NOMO-1 treated with dmso at 0.1 percent for 144 hours (cell line): ENCODE measurements at regions not wholly inside any gene's neighbourhood (a gene's known extent, or its start where the extent isn't known, plus 50 kb on each side); places are given as distances from the start of the nearest gene placed in this dataset.

Source experiments
- DNase-seq: peaks from one replicate; lab custom pipeline; 2025; ENCODE audit not compliant: unreplicated experiment; lab: John Stamatoyannopoulos, UW

DNA sequence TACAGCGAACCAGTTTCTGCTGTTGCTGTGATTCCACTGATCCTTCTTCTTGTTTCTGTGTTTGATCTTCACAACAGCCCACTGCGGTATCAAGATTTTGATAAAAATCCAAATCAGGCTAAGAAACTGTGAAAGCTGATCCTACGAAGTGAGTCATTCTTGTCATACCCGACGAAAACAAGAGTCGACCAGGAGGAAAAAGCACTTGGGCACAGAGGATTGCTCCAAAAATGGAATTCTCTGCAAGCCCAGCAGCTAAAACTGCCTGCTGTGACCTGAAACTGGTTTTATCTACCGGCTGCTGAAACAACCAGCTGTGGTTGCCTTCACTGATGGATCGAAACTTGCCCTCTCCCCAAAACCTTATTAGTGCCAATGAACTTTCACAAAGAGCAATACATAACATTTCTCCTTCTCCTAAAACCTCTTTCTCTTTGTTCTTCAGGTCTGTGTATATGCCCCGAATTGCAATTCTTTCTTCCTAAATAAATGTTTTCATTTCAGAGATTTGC is 607.0 kb upstream of the PRKX start:
- no peak for DNase-seq

DNA sequence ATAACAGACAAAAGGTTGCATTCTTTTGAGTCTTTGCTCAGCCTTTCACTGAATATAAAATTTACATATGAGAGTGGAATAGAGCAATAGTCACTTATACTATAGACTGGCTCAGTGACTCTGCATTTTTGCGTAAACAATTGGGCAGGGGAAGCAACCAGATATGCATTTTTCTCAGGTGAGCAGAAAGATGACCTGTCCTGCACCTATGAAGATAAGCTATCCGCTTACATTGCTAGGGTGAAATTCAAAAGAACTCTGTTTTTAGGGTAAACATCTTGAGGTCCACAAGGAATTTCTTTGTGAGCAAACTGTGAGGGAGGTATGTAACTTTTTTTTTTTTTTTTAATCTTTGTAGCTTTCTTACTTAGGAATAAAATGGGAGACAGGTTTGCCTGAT is 602.4 kb upstream of the PRKX start:
- no peak for DNase-seq

DNA sequence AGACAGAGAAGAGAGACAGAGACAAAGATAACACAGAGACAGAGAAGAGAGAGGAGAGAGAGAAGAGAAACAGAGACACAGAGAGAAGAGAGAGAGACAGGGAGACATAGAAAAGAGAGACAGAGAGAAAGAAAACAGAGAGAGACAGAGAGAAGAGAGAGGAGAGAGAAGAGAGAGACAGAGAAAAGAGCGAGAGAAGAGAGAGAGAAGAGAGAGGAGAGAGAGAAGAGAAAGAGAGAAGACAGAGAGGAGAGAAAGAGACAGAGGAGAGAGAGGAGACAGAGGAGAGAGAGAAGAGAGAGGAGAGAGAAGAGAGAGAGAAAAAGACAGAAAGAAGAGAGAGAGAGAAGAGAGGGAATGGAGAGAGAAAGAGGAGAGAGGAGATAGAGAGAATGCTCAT is 601.1 kb upstream of the PRKX start:
- no peak for DNase-seq

DNA sequence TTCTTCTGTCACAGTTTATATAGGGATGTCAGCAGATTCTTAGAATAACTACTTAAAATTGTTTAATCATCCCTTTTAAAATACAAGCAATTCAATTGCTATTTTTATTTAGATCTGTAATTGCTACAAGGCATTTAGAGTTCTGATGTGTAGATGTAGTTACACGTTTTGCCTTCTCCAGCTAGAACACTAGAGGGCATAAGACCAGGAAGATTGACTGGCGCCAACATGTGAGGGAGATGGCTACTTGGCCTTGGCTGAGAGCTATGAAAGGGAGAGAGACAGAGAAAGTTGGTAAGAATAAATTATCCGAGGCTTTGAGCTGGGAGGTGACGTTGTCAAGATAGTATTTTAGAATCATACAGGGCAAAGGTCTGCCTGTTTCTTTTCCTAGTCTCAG is 563.7 kb upstream of the PRKX start:
- no peak for DNase-seq

DNA sequence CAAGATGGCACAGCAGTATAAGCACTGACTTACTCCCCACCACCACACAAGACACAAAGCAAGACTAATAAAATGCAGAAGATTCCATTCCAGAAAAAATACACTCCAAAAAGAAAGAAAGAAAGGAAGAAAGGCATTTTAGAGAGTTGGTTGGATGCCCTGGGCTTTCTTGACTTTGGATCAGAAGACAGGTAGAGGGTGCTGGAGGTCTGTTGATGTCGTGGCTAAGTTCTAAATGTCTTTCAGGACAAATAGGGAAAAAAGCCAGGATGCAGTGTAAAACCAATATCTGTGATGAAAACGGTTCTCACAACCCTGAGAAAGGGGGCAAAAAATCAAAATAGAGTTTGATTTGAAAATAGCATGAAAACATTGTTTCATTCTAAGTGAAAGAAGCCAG is 555.2 kb upstream of the PRKX start:
- DNase-seq: no peak

DNA sequence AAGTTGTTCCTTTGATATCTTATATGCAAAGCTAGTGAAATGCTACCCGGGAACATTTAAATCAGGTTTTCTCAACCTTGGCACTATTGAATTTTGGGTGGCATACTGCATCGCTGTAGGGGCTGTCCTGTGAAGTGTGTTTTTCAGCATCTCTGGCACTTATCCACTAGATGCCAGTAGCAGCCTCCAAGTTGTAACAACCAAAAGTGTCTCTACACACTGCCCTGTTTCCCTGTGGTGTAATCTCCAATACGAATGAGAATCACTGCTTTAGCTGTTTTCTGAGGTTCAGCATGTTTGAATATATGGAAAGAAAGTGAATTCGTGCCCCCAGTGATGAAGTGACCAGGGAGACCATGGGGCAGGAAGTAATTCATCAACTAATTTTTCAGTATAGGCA is 551.6 kb upstream of the PRKX start:
- DNase-seq: no peak

DNA sequence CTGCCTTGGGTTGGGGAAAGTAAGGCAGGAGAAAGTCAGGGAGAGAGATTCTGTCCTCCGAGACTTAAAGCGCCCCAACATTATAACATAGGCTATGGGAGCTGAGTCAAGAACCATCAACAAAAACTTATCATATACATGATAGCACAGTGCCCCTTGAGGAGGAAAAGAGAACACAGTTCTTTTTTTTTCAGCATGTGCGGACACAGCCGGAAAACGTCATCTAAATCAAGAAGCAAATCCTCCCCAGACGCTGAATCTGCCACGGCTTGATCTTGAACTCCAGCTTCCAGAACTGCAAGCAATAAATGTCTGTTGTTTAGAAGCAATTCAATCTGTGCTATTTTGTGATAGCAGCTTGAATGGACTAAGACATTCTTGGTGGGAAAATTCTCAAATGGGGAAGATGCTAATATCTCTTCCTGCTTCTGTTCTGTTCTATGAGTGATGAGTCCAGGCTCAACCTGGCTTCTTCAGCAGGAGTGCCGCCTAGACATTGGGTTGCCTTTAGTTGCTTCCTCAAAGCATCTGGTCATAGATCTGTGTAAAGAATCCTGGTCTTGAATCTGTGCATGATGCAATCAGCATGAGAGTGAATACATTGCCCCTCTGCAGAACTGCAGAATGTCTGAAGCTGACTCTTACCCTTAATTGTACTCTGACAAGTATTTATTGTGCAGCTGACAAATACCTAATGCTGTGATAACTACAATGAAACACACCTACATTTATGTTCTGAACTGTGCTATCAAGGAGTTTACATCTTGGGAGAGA is 549.8 kb upstream of the PRKX start:
- no peak for DNase-seq

DNA sequence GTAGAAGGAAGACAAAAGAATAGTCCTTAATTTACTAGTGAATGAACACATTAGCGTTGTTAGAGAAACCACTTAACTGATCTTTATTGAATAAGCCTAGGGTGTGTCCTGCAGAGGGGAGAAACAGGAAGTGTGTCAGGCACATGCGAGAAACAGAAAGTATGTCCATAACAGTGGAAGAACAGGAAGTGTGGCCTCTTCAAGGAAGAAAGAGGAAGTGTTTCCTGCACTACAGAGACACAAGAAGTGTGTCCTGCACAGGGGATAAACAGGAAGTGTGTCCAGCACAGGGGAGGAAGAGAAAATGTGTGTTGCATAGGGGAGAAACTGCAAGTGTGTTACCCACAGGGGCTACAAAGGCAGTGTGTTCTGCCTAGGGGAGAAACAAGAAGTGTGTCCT is 539.6 kb upstream of the PRKX start:
- DNase-seq: peak; percentile 18

DNA sequence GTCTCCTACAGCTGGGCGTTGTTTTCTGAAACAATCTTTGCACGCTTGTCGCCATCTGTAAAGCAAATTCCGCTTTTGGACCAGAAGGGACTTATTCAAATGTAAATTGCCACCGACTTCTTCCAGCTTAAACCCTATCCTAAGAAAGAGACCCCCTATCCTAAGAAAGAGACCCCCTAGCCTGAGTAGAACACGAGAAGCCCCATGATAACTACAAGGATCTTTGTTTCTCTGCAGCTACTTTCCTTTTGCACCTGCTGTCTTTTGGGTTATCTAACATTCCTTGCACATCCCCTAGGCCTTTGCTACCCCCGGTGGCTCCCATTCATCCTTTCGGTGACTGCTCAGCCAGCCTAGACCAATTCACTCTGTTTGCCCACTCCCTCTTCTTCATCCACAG is 536.0 kb upstream of the PRKX start:
- DNase-seq: no peak

DNA sequence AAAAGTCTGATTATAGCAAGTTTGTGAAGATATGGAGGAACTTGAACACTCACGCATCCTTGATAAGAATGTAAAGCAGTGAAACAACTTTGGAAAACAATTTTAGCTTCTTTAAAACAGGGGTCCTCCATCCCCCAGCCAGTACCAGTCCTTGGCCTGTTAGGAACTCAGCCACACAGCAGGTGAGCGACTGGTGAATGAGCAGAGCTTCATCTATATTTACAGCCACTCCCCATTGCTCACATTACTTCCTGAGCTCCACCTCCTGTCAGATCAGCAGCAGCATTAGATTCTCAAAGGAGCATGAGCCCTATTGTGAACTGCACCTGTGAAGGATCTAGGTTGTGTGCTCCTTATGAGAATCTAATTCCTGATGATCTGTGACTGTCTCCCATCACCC is 530.3 kb upstream of the PRKX start:
- DNase-seq: no peak

DNA sequence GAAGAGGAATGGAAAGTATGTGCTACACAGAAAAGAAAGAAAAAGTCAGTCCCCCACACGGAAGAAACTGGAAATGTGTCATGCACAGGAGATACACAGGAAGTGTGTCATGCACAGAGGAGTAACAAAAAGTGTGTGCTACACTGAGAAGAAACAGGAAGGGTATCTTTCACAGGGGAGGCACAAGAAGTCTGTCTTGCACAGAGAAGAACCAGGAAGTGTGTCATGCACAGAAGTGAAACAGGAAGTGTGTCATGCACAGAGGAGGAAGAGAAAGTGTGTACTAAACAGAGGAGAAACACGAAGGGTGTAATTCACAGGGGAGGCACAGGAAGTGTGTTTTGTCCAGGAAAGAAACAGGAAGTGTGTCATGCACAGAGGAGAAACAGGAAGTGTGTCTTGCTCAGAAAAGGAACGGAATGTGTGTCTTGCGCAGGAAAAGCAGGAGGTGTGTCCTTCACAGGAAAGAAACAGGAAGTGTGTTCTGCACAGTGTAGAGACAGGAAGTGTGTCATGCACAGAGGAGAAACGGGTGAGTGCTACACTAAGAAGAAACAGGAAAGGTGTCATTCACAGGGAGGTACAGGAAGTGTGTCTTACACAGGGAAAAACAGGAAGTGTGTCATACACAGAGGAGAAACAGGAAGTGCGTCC is 527.2 kb upstream of the PRKX start:
- peak; percentile 32 for DNase-seq

DNA sequence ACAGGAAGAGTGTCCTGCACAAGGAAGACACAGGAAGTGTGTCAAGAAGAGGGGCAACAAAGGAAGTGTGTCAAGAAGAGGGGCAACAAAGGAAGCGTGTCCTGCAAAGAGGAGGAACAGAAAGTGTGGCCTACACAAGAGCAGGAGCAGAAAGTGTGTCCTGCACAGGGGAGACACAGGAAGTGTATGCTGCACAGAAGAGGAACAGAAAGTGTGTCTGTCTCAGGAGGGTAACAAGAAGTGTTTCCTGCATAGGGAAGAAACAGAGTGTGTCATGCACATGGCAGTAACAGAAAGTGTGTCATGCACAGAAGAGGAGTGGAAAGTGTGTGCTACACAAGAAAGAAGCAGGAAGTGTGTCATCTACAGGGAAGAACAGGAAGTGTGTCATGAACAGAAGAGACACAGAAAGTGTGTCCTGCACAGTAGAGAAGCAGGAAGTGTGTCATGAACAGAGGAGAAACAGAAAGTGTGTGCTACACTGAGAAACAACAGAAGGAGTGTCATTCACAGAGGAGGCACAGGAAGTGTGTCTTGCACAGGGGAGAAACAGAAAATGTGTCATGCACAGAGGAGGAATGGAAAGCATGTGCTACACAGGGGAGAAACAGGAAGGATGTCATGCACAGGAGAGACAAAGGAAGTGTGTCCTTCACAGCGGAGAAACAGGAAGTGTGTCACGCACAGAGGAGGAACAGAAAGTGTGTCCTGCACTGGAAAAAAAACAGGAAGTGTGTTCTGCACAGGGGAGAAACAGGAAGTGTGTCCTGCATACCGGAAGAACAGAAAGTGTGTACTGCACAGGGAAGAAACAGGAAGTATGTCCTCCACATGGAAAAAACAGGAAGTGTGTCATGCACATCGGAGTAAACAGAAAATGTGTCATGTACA is 526.4 kb upstream of the PRKX start:
- peak; percentile 14 for DNase-seq

DNA sequence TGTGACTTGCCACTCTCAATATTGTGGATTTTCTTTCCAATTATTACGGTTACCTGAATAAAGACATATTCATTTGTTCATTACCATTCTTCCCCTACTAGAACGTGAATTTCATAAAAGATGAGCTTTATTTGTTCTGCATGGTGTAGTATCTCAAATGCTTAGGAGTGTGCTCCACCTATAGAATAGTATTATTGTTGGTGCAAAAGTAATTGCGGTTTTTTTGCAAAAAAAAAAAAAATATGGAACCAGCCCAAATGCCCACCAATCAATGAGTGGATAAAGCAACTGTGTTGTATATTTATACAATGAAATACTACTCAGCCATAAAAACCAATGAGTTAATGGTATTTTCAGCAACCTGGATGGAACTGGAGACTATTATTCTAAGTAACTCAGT is 525.5 kb upstream of the PRKX start:
- DNase-seq: no peak

DNA sequence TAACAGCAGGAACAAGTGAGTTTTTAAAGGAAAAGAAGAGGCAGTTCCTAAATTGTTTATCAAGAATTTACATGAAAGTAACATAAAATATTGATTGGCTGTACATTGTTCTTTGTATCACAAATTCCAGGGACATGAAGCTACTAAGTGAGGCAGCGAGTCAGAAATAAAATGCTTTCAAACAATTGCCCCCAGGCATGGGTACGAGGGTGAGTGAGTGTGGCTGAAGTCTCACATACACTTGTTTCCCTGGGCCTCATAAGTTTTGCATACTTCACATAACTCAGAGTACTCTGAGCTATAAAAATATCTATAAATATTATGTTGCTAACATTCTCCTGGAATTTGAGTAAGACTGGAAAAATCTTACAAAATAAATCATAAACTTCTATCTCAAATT is 511.6 kb upstream of the PRKX start:
- DNase-seq: no peak

DNA sequence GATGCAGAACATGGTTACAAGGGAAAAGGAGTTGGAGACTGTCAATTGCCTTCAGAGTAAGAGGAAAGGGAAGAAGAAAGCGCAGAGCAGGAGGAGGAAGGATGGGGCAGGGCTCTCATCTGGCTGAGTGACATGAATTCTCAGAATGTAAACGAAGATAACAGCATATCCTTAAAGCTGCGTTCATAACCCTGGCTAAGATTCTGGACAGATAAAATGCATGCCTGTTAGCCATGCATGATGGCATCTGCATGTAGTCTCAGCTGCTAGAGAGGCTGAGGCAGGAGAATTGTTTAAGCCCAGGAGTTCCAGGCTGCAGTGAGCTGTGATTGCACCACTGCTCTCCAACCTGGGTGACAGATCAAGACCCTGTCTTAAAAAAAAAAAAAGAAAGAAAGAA is 493.5 kb upstream of the PRKX start:
- DNase-seq: no peak

DNA sequence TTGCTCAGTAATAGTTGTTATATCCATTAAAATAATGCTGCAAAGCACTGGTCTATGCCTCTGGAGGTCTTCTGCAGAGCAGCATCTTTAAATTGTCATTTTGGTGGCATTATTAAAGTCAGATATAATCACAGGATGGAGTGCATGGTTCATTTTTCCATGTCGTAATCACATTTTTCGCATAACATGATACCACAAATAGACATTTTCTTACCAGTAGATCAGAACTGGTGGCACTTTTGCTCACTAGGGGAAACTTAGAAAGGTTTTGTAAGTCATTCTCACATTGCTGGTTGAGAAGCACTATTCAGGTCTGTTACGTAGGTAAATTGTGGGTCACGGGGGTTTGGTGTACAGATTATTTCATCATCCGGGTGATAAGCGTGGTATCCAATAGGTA is 484.5 kb upstream of the PRKX start:
- no peak for DNase-seq

DNA sequence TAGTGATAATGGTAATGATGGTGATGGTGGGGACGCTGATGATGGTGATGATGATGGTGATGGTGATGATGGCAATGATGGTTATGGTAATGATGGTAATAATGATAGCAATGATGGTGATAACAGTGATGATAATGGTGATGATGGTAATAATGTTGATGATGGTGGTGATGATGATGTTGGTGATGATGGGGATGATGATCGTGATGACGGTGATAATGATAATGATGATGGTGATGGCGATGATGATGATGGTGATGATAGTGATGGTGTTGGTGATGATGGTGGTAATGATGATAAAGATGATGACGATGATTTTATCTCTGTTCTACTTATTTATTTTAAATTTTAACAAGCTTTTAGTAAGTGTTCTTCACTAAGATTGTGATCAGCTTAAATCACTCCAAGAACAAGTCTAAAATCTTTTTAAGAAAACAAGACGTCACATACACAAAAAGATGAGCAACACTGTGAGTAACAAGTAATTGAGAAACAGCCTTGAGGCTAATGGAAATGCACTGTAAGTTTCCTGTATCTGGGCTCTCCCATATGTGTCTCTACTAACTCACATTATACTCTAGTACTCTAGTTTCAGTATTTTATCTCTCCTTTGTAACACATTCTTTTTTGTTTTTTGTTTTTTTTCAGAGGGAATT is 480.2 kb upstream of the PRKX start:
- DNase-seq: no peak

DNA sequence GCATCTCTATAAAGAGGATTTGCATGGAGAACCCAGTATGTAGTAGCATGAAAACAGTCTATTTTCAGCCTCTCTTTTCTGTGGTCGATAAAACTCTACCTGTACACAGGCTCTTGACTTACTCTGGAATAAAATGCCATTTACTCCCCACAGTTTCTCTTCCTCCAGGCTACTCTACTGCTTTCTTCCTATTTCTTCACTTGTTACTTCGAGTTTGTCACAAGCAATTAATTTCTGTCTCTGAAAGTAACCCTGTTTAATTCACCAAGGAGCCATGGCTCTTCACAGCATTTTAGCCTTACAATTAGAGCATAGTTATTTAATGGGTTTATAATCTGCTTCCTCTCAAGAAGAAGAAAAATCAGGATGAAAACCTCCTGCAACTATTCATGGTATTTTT is 472.9 kb upstream of the PRKX start:
- DNase-seq: no peak

DNA sequence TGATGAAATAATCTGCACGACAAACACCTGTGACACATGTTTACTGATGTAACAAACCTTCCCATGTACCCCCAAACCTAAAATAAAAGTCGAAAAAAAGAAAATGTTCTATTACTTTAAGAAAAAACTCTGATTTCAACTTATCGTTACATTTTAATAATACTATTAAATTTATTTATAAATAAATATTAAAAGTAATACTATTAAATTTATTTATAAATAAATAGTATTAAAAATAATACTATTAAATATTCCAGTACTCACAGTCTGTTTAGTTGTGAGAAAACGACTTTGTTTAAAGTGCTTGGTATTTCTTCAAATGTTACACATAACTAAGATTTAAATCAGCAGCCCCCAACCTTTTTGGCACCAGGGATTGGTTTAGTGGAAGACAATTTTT is 471.6 kb upstream of the PRKX start:
- DNase-seq: no peak

DNA sequence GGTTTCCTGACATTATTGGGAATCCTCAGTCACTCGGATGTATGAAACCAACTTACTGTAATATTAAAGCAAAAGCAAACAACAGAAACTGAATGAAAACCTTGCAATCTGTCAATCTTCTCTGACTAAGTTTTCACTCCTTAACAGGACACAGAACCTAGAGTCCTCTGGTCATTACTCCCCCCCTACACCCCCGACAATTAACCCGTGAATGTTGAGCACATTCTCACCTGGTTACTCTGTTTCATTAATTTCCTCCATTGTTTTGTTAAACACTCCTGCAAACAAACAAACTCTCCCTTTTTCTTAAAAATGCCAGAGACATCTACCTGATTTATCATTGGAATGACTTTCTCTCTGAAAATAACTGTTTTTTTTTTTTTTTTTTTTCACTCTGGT is 469.0 kb upstream of the PRKX start:
- DNase-seq: no peak

DNA sequence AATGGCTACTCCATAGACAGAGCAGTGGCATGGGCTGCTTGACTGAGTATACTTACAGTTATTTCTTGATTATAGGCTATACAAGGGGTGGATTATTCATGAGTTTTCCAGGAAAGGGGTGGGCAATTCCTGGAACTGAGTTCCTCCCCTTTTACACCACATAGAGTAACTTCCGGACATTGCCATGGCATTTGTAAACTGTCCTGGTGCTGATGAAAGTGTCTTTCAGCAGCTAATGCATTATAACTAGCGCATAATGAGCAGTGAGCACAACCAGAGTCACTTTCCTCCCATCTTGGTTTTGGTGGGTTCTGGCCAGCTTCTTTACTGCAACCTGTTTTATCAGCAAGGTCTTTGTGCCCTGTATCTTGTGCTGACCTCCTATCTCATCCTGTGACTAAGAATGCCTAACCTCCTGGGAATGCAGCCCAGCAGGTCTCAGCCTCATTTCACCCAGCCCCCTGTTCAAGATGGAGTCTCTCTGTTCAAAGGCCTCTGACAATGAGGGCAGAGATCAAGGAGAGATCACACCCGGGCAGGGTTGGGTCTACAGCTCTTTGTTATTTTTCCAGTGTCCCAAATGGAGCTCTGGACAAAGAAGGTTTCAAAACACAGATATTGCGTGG is 468.4 kb upstream of the PRKX start:
- no peak for DNase-seq
